ENCODE measurements at regions not wholly inside any gene's neighbourhood (a gene's known extent, or its start where the extent isn't known, plus 50 kb on each side); places are given as distances from the start of the nearest gene placed in this dataset.

- TF ChIP-seq ARID3A (IDR thresholded peaks at IDR 0.05; ENCODE audit: low read depth, low read length) = no peak
- TF ChIP-seq ZFP62 (CRISPR knock-in tag; IDR thresholded peaks at IDR 0.05) = no peak
- no peak for TF ChIP-seq ZNF768 (CRISPR knock-in tag; IDR thresholded peaks at IDR 0.05)
- TF ChIP-seq IRF2 (CRISPR knock-in tag; IDR thresholded peaks at IDR 0.05) = no peak
- no peak for TF ChIP-seq ZKSCAN1 (IDR thresholded peaks at IDR 0.05; ENCODE audit: low read length)
- TF ChIP-seq MAFF (IDR thresholded peaks at IDR 0.05; ENCODE audit: low read depth, low read length) = no peak
- no peak for TF ChIP-seq TRIM22 (IDR thresholded peaks at IDR 0.05)
Observed at GRCh38 chr17:34095106-34095505, 160.0 kb upstream of the CCL2 start (continued).

- H3K79me2 ChIP-seq (ENCODE audit: insufficient read depth, low read length) = no peaks in the 10 kb centered on the region
- no peak for FAIRE-seq
- POLR2A ChIA-PET = no interaction called here
- no peaks in the 10 kb centered on the region for H3K36me3 ChIP-seq (replicated peaks in 1 of 2; ENCODE audit: control insufficient read depth in 1 of 2, insufficient read depth in 2 of 2, low read length in 2 of 2)
- no peak overlapping the region for H3K4me3 ChIP-seq (replicated peaks in 1 of 3; ENCODE audit: insufficient read depth in 1 of 3, low read depth in 2 of 3, low read length in 3 of 3)
- H3K4me1 ChIP-seq (ENCODE audit: insufficient read depth, low read length) = no peaks in the 10 kb centered on the region
- no peak overlapping the region for H2AFZ ChIP-seq (ENCODE audit: low read length)
- intact Hi-C loops (cut with micrococcal nuclease; ENCODE audit: unreplicated experiment) (no loop called here), in situ Hi-C loops (cut with HindIII; ENCODE audit: extremely low pct_ligation_motif_present, low pct_unique_long_range_greater_than_20kb) (no loop called here)
- CTCF ChIA-PET (ENCODE audit: low intra/inter-chr PET ratio, low total read pairs) = no interaction called here
- no peak for TF ChIP-seq IKZF5 (CRISPR knock-in tag; IDR thresholded peaks at IDR 0.05)
- TF ChIP-seq RFX1 (IDR thresholded peaks at IDR 0.05) = no peak
- H3K4me2 ChIP-seq (ENCODE audit: low read depth, low read length) = no peak overlapping the region
- no peak overlapping the region for H3K27ac ChIP-seq (ENCODE audit: extremely low read length, insufficient read depth, low read length)
- DNase-seq (ENCODE audit: low spot score) = no peak
- H4K20me1 ChIP-seq (ENCODE audit: insufficient read depth, low read length) = no peaks in the 10 kb centered on the region
- ATAC-seq = no peak
- no peaks in the 10 kb centered on the region for H3K27me3 ChIP-seq (ENCODE audit: control insufficient read depth in 1 of 2, insufficient read depth in 2 of 2, low read length in 2 of 2)
- H3K9me3 ChIP-seq (ENCODE audit: low read length) = peaks cover 28% of the 10 kb centered on the region
- WGBS (ENCODE audit: low lambda C conversion rate) = 9% methylated on average over 5 of the region's 5 CpGs
- no TSS peak for BruUV-seq (replicated peaks)
- no peak overlapping the region for H3K9ac ChIP-seq (ENCODE audit: insufficient read depth, low read depth, low read length)
Observed at GRCh38 chr17:34098699-34099098, 156.4 kb upstream of the CCL2 start.

All from HepG2 (cell line).